ENCODE measurements at regions not wholly inside any gene's neighbourhood (a gene's known extent, or its start where the extent isn't known, plus 50 kb on each side); places are given as distances from the start of the nearest gene placed in this dataset.
A peak's percentile ranks its signal among the peaks of the same experiment; 100 is the strongest.

DNA sequence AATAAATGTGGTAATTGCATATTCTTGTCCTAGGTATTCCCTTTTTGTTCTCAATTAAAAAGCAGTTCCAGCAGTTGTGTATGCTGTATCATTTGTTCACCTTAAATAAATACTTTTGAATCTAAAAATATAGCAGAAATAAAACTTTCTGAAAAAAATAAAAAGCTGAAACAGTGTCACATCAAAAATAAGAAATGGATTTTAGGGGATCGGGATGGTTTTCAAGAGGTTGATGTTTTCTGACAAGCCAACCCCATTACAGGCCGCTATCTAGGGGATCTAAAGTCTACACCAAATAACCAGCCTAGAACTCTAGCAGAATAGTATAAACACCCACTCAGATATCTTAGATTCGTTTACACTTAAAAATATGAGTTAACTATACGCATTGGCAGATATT is 95.4 kb upstream of the MAML3 start:
- H3K27ac ChIP-seq = peak overlapping the region in 1 of 4 donors; percentile 12
- no peak overlapping the region for H3K4me3 ChIP-seq
- H3K27me3 ChIP-seq = no peaks in the 10 kb centered on the region
- in situ Hi-C loops (cut with MboI; ENCODE audit: low pct_ligation_motif_present in 1 of 4, low pct_unique_long_range_greater_than_20kb in 1 of 4, low sequenced_read_pairs in 3 of 4) = loop anchor here in 1 of 4 donors (5.0 kb wide), 1 partner anchor 92 kb away; no protein-coding TSS in a partner anchor
- no peaks in the 10 kb centered on the region for H3K9me3 ChIP-seq
- intact Hi-C loops (cut with DNase I; ENCODE audit: low total_unique reads) = no loop called here
- no peak for DNase-seq
- WGBS, 2 donors (ENCODE audit: low coverage in 1 of 2) = 78 to 81% methylated on average over 4 of the region's 4 CpGs
- H3K4me1 ChIP-seq = peaks cover 15 to 39% (median 18%) of the 10 kb centered on the region in 4 donors
- TF ChIP-seq EP300 (IDR thresholded peaks at IDR 0.05; ENCODE audit: low read depth) = no peak
- TF ChIP-seq POLR2AphosphoS5 (IDR thresholded peaks at IDR 0.05) = no peak
- TF ChIP-seq POLR2A (IDR thresholded peaks at IDR 0.05) = no peak
- TF ChIP-seq, protein P1, sequence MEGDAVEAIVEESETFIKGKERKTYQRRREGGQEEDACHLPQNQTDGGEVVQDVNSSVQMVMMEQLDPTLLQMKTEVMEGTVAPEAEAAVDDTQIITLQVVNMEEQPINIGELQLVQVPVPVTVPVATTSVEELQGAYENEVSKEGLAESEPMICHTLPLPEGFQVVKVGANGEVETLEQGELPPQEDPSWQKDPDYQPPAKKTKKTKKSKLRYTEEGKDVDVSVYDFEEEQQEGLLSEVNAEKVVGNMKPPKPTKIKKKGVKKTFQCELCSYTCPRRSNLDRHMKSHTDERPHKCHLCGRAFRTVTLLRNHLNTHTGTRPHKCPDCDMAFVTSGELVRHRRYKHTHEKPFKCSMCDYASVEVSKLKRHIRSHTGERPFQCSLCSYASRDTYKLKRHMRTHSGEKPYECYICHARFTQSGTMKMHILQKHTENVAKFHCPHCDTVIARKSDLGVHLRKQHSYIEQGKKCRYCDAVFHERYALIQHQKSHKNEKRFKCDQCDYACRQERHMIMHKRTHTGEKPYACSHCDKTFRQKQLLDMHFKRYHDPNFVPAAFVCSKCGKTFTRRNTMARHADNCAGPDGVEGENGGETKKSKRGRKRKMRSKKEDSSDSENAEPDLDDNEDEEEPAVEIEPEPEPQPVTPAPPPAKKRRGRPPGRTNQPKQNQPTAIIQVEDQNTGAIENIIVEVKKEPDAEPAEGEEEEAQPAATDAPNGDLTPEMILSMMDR (IDR thresholded peaks at IDR 0.05) = no peak
- H3K36me3 ChIP-seq = no peaks in the 10 kb centered on the region

DNA sequence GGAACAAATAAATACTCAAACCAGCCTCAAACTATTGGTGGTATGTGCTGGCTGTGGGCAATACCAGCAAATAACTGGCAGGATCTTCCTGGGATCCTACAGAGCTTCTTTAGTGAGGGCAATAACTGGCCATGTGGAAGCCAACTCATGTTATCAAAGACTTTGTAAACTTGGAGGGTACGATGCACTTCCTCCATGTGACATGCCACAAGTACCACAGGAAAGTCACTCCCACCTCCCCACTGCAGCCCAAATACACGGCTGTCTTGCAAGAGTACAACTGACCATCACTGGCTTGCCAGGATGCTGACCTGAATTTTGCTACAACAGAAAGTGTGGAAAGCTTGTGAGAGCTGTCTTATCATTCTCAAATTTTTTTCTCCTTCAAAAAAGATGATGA is 93.3 kb upstream of the MAML3 start:
- Histone ChIP-seq H3K27ac (no peak overlapping the region), H3K9me3 (no peaks in the 10 kb centered on the region), H3K27me3 (no peaks in the 10 kb centered on the region), H3K4me3 (no peak overlapping the region), H3K36me3 (no peaks in the 10 kb centered on the region), H3K4me1 (peaks cover 14 to 44% (median 28%) of the 10 kb centered on the region in 4 donors)
- no peak for DNase-seq
- 63% methylated on average over 2 of the region's 2 CpGs; no CpG with 5 or more reads in 1 of the 2 donors for WGBS, 2 donors (ENCODE audit: low coverage in 1 of 2)
- in situ Hi-C loops (cut with MboI; ENCODE audit: low pct_ligation_motif_present in 1 of 4, low pct_unique_long_range_greater_than_20kb in 1 of 4, low sequenced_read_pairs in 3 of 4) = loop anchor here in 1 of 4 donors (5.0 kb wide), 1 partner anchor 90 kb away; no protein-coding TSS in a partner anchor
- TF ChIP-seq, protein P1 (IDR thresholded peaks at IDR 0.05) = no peak
- TF ChIP-seq POLR2AphosphoS5 (IDR thresholded peaks at IDR 0.05) = no peak
- TF ChIP-seq EP300 (IDR thresholded peaks at IDR 0.05; ENCODE audit: low read depth) = no peak
- no peak for TF ChIP-seq POLR2A (IDR thresholded peaks at IDR 0.05)
- intact Hi-C loops (cut with DNase I; ENCODE audit: low total_unique reads) = no loop called here

DNA sequence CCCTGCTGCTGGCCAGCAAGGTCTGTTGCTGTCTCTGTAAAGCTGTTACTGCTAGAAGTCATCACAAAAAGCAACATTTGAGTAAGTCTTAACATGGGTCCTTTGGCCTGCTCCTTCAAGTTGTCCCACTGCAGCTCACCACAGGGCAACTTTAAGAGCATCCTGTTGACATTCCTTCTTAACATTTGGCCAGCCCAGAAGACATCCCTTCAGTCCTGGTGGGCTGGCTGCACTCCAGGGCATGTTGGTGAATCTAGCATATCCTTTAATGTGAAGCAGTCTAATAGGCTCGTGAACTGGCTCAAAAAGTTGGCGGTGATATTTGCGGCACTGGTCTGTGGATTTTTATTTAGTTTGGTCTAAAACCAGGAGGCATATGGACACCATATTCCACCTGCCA is 92.2 kb upstream of the MAML3 start:
- Histone ChIP-seq H3K36me3 (no peaks in the 10 kb centered on the region), H3K27me3 (no peaks in the 10 kb centered on the region), H3K4me3 (no peak overlapping the region), H3K9me3 (no peaks in the 10 kb centered on the region), H3K4me1 (peaks cover 7 to 46% (median 27%) of the 10 kb centered on the region in 4 donors), H3K27ac (no peak overlapping the region)
- WGBS, 2 donors (ENCODE audit: low coverage in 1 of 2) = 90% methylated on average over 3 of the region's 3 CpGs; no CpG with 5 or more reads in 1 of the 2 donors
- intact Hi-C loops (cut with DNase I; ENCODE audit: low total_unique reads) = no loop called here
- in situ Hi-C loops (cut with MboI; ENCODE audit: low pct_ligation_motif_present in 1 of 4, low pct_unique_long_range_greater_than_20kb in 1 of 4, low sequenced_read_pairs in 3 of 4) = loop anchor here in 1 of 4 donors (5.0 kb wide), 1 partner anchor 89 kb away; no protein-coding TSS in a partner anchor
- no peak for DNase-seq
- TF ChIP-seq POLR2A (IDR thresholded peaks at IDR 0.05) (no peak), EP300 (IDR thresholded peaks at IDR 0.05; ENCODE audit: low read depth) (no peak), POLR2AphosphoS5 (IDR thresholded peaks at IDR 0.05) (no peak)

DNA sequence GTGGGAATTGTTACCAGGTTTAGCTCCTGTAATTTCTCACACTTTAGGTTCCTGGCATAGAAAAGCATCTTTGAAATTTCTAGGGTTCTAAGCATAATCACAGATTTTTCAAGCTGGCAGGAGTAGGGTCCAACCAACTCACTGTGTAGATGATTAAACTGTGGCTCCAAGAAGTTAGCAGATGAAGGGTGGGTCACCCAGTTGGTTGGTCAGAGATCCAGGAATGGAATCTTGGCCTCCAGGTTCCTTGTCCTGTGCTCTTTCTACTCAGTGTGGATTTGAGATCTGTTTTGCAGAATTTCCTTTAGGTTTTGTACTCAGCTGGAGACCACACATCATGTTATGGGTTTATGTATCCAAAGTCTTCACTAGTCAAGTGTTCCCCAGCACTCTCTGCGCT is 90.3 kb upstream of the MAML3 start:
- Histone ChIP-seq H3K4me3 (no peak overlapping the region), H3K27me3 (no peaks in the 10 kb centered on the region), H3K4me1 (peaks cover 7 to 43% (median 26%) of the 10 kb centered on the region in 4 donors), H3K36me3 (no peaks in the 10 kb centered on the region), H3K27ac (peak overlapping the region in 3 of 4 donors; percentile 85 to 87 (median 85)), H3K9me3 (no peaks in the 10 kb centered on the region)
- no peak for DNase-seq
- intact Hi-C loops (cut with DNase I; ENCODE audit: low total_unique reads) = no loop called here
- in situ Hi-C loops (cut with MboI; ENCODE audit: low pct_ligation_motif_present in 1 of 4, low pct_unique_long_range_greater_than_20kb in 1 of 4, low sequenced_read_pairs in 3 of 4) = loop anchor here in 1 of 4 donors (5.0 kb wide), 1 partner anchor 87 kb away; no protein-coding TSS in a partner anchor
- TF ChIP-seq POLR2AphosphoS5 (IDR thresholded peaks at IDR 0.05) = no peak
- TF ChIP-seq POLR2A (IDR thresholded peaks at IDR 0.05) = no peak
- TF ChIP-seq, protein P1 (IDR thresholded peaks at IDR 0.05) = no peak
- TF ChIP-seq EP300 (IDR thresholded peaks at IDR 0.05; ENCODE audit: low read depth) = no peak
- WGBS, 2 donors (ENCODE audit: low coverage in 1 of 2) = 80 to 100% methylated on average over 1 of the region's 1 CpG
